ENCODE measurements at regions not wholly inside any gene's neighbourhood (a gene's known extent, or its start where the extent isn't known, plus 50 kb on each side); places are given as distances from the start of the nearest gene placed in this dataset.

- BruUV-seq (replicated peaks) = no TSS peak
- 27% methylated on average over 3 of the region's 3 CpGs for WGBS (ENCODE audit: insufficient coverage, insufficient replicate concordance, low lambda C conversion rate, missing lambda C conversion rate)
- Histone ChIP-seq H3K9me3 (replicated peaks; ENCODE audit: control insufficient read depth, insufficient read depth, low read length) (no peaks in the 10 kb centered on the region), H3K9ac (ENCODE audit: control insufficient read depth, insufficient read depth, low read length) (no peak overlapping the region), H2AFZ (ENCODE audit: control insufficient read depth, low read depth, low read length) (no peak overlapping the region), H3K4me3 (no peak overlapping the region), H3K4me2 (ENCODE audit: control insufficient read depth, insufficient read depth) (no peak overlapping the region), H3K4me1 (ENCODE audit: control insufficient read depth, insufficient read depth, low read length) (no peaks in the 10 kb centered on the region), H3K36me3 (ENCODE audit: control insufficient read depth in 2 of 2, insufficient read depth in 2 of 2, low read length in 1 of 2) (no peaks in the 10 kb centered on the region), H3K27me3 (replicated peaks in 1 of 2; ENCODE audit: control insufficient read depth in 2 of 2, insufficient read depth in 2 of 2, low read length in 1 of 2) (no peaks in the 10 kb centered on the region), H3K79me2 (ENCODE audit: control insufficient read depth, insufficient read depth, low read length) (no peaks in the 10 kb centered on the region), H4K20me1 (ENCODE audit: control insufficient read depth, insufficient read depth) (no peaks in the 10 kb centered on the region), H3K27ac (ENCODE audit: control insufficient read depth, insufficient read depth) (no peak overlapping the region)
- ATAC-seq (no peak), DNase-seq (ENCODE audit: low read depth, low spot score) (no peak), FAIRE-seq (no peak)
- in situ Hi-C loops (cut with MboI) (loop anchor here (25.0 kb wide), 1 partner anchor 867 kb away; no protein-coding TSS in a partner anchor), intact Hi-C loops (cut with micrococcal nuclease; ENCODE audit: unreplicated experiment) (no loop called here)
- POLR2A ChIA-PET = no interaction called here
- CTCF ChIA-PET = no interaction called here
- RAD21 ChIA-PET (ENCODE audit: unreplicated experiment) = no interaction called here
- SMC1A ChIA-PET (ENCODE audit: uncharacterized antibody, unreplicated experiment) = interaction anchor here (0.5 kb wide), 1 partner anchor 33 kb away, joined by 3 read pairs; no protein-coding TSS in a partner anchor
- no peak for TF ChIP-seq SMAD5 (IDR thresholded peaks at IDR 0.05; ENCODE audit: low read depth)
- no peak for TF ChIP-seq CHD2 (IDR thresholded peaks at IDR 0.05; ENCODE audit: borderline replicate concordance, low read depth, low read length)
- TF ChIP-seq MEF2B (IDR thresholded peaks at IDR 0.05; ENCODE audit: partially characterized antibody, poor library complexity, severe bottlenecking) = no peak
- no peak for TF ChIP-seq E2F4 (IDR thresholded peaks at IDR 0.05; ENCODE audit: low read depth, low read length)
- no peak for TF ChIP-seq RELB (IDR thresholded peaks at IDR 0.05; ENCODE audit: low read depth)
- TF ChIP-seq NFYA (IDR thresholded peaks at IDR 0.05; ENCODE audit: borderline replicate concordance, low read depth, low read length) = no peak
- no peak for TF ChIP-seq IKZF1 (conservative IDR thresholded peaks at IDR 0.05)
- no peak for TF ChIP-seq ZBTB33 (IDR thresholded peaks at IDR 0.05)
- no peak for TF ChIP-seq ETV6 (conservative IDR thresholded peaks at IDR 0.05 in 1 of 2, IDR thresholded peaks at IDR 0.05 in 1 of 2; ENCODE audit: borderline replicate concordance in 1 of 2, low read depth in 1 of 2)
- no peak for TF ChIP-seq ATF7 (IDR thresholded peaks at IDR 0.05; ENCODE audit: low read depth)
- TF ChIP-seq EP300 (IDR thresholded peaks at IDR 0.05; ENCODE audit: borderline replicate concordance in 1 of 2, control insufficient read depth in 1 of 2, low read depth in 2 of 2, low read length in 2 of 2) = no peak
- TF ChIP-seq RUNX3 (IDR thresholded peaks at IDR 0.05; ENCODE audit: low read length) = no peak
- no peak for TF ChIP-seq CHD1 (IDR thresholded peaks at IDR 0.05; ENCODE audit: low read depth, low read length)
- no peak for TF ChIP-seq HCFC1 (IDR thresholded peaks at IDR 0.05; ENCODE audit: low read length)
- TF ChIP-seq YBX1 (IDR thresholded peaks at IDR 0.05) = no peak
- no peak for TF ChIP-seq TCF3 (IDR thresholded peaks at IDR 0.05; ENCODE audit: borderline replicate concordance, insufficient read depth, low read depth, low read length)
- no peak for TF ChIP-seq ELK1 (IDR thresholded peaks at IDR 0.05; ENCODE audit: low read depth, low read length)
Observed at GRCh38 chr10:21095073-21095472, 198.0 kb upstream of the NEBL start.
